NOMO-1 treated with dmso at 0.1 percent for 144 hours (cell line): ENCODE measurements at regions not wholly inside any gene's neighbourhood (a gene's known extent, or its start where the extent isn't known, plus 50 kb on each side); places are given as distances from the start of the nearest gene placed in this dataset.

Experiments
- DNase-seq: peaks from one replicate; lab custom pipeline; 2025; ENCODE audit not compliant: unreplicated experiment; lab: John Stamatoyannopoulos, UW

- no peak for DNase-seq
Measured at GRCh38 chr10:6342096-6342685, 139.5 kb downstream of the PFKFB3 start.

GRCh38 chr10:6343305-6344010 lies 140.7 kb downstream of the PFKFB3 start:
- DNase-seq: no peak

GRCh38 chr10:6345404-6345803 lies 142.7 kb downstream of the PFKFB3 start:
- no peak for DNase-seq

- no peak for DNase-seq
Measured at GRCh38 chr10:6346631-6347030, 143.9 kb downstream of the PFKFB3 start.

GRCh38 chr10:6347391-6347951 lies 144.7 kb downstream of the PFKFB3 start:
- DNase-seq: no peak

GRCh38 chr10:6348096-6348874 lies 145.6 kb downstream of the PFKFB3 start:
- DNase-seq: peak; percentile 93

- no peak for DNase-seq
Measured at GRCh38 chr10:6349846-6350535, 147.3 kb downstream of the PFKFB3 start.

GRCh38 chr10:6350609-6351008 lies 147.9 kb downstream of the PFKFB3 start:
- DNase-seq: no peak

- DNase-seq: no peak
Measured at GRCh38 chr10:6351495-6351894, 148.8 kb downstream of the PFKFB3 start.

- DNase-seq: no peak
Measured at GRCh38 chr10:6353526-6353925, 150.8 kb downstream of the PFKFB3 start.

GRCh38 chr10:6354168-6354772 lies 151.5 kb downstream of the PFKFB3 start:
- no peak for DNase-seq

- no peak for DNase-seq
Measured at GRCh38 chr10:6356280-6356793, 153.6 kb downstream of the PFKFB3 start.

GRCh38 chr10:6361869-6362268 lies 159.1 kb downstream of the PFKFB3 start:
- no peak for DNase-seq

- no peak for DNase-seq
Measured at GRCh38 chr10:6362879-6363278, 160.1 kb downstream of the PFKFB3 start.

- DNase-seq: no peak
Measured at GRCh38 chr10:6363511-6363910, 160.8 kb downstream of the PFKFB3 start.

GRCh38 chr10:6364283-6364682 lies 161.6 kb downstream of the PFKFB3 start:
- DNase-seq: no peak

GRCh38 chr10:6364893-6365292 lies 162.2 kb downstream of the PFKFB3 start:
- DNase-seq: no peak

- DNase-seq: no peak
Measured at GRCh38 chr10:6365384-6365783, 162.7 kb downstream of the PFKFB3 start.
